Breast epithelium (tissue), 3 donors: ENCODE measurements at regions not wholly inside any gene's neighbourhood (a gene's known extent, or its start where the extent isn't known, plus 50 kb on each side); places are given as distances from the start of the nearest gene placed in this dataset.

Experiments
- POLR2AphosphoS5 ChIP-seq, 3 donors: sonication (generic); formaldehyde crosslinking; IDR thresholded peaks; one replicate each; pipeline ENCODE4 v1.6.1; 2017; ENCODE audit warnings: antibody characterized with exemption in 3 of 3
- TF ChIP-seq, protein P1 (sequence below), 3 donors: fragments of 450-650 bp; IDR thresholded peaks; one replicate each; pipeline ENCODE4 v1.5.1; 2016 to 2017; ENCODE audit warnings: antibody characterized with exemption in 3 of 3, mild to moderate bottlenecking in 3 of 3, moderate library complexity in 3 of 3

DNA sequence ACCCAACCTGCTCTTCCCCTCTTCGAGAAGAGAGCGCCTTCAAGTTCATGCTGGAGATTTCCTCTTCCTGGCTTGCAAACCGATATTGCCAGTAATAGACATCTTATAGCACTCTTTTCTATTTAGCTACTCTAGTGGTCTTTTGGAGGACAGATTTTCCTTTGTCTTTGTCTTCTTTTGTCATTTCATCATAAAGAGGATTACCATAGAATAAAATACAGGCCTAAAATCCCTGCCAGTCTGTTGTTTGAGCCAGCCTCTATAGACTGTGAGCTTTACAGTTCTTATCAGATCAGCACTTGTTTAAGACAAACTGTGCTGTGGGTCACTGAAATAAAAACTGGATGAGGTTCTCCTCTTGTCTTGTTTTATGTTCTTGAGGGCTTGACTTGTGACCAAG, 802.8 kb downstream of the NR2F1-AS1 start:
- TF ChIP-seq, protein P1, sequence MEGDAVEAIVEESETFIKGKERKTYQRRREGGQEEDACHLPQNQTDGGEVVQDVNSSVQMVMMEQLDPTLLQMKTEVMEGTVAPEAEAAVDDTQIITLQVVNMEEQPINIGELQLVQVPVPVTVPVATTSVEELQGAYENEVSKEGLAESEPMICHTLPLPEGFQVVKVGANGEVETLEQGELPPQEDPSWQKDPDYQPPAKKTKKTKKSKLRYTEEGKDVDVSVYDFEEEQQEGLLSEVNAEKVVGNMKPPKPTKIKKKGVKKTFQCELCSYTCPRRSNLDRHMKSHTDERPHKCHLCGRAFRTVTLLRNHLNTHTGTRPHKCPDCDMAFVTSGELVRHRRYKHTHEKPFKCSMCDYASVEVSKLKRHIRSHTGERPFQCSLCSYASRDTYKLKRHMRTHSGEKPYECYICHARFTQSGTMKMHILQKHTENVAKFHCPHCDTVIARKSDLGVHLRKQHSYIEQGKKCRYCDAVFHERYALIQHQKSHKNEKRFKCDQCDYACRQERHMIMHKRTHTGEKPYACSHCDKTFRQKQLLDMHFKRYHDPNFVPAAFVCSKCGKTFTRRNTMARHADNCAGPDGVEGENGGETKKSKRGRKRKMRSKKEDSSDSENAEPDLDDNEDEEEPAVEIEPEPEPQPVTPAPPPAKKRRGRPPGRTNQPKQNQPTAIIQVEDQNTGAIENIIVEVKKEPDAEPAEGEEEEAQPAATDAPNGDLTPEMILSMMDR (IDR thresholded peaks at IDR 0.05): no peak
- TF ChIP-seq POLR2AphosphoS5 (IDR thresholded peaks at IDR 0.05): no peak
